ENCODE measurements at regions not wholly inside any gene's neighbourhood (a gene's known extent, or its start where the extent isn't known, plus 50 kb on each side); places are given as distances from the start of the nearest gene placed in this dataset.

GRCh38 chr7:148527717-148528168, 62.8 kb upstream of the C7orf33 start:
- TF ChIP-seq, protein P1, sequence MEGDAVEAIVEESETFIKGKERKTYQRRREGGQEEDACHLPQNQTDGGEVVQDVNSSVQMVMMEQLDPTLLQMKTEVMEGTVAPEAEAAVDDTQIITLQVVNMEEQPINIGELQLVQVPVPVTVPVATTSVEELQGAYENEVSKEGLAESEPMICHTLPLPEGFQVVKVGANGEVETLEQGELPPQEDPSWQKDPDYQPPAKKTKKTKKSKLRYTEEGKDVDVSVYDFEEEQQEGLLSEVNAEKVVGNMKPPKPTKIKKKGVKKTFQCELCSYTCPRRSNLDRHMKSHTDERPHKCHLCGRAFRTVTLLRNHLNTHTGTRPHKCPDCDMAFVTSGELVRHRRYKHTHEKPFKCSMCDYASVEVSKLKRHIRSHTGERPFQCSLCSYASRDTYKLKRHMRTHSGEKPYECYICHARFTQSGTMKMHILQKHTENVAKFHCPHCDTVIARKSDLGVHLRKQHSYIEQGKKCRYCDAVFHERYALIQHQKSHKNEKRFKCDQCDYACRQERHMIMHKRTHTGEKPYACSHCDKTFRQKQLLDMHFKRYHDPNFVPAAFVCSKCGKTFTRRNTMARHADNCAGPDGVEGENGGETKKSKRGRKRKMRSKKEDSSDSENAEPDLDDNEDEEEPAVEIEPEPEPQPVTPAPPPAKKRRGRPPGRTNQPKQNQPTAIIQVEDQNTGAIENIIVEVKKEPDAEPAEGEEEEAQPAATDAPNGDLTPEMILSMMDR (IDR thresholded peaks at IDR 0.05), result peak; percentile 26 to 75 (median 64)
- TF ChIP-seq POLR2A (IDR thresholded peaks at IDR 0.05), result no peak

Measured in adrenal gland (tissue), 5 donors.